ENCODE measurements at regions not wholly inside any gene's neighbourhood (a gene's known extent, or its start where the extent isn't known, plus 50 kb on each side); places are given as distances from the start of the nearest gene placed in this dataset.

DNA sequence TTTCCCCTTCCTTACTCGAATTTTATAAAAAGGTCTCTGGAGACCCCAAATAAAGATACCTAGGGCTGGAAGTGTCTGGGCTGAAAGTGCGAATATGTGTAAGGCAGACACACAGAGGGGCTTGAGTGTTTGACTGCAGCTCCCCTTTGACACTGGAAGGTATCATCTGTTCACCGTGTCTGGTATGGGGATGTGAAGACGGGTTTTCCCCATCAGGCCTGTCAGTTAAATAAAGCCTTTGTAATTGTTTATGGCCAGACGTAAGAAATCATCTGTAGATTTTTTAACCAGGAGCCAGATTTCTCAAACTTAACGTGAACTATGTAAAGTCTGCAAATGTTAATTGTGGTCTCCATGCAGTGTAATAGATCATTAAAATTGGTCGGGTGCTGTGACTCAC is 1173.4 kb downstream of the AMY1C start:
- Histone ChIP-seq H3K23ac (ENCODE audit: insufficient read length, low read depth, low read length) (no peak overlapping the region), H2BK5ac (ENCODE audit: insufficient read length, low read length) (no peak overlapping the region), H3K4ac (ENCODE audit: low read depth, low read length) (no peak overlapping the region), H4K8ac (replicated peaks; ENCODE audit: insufficient read length, low read depth, low read length) (no peak overlapping the region), H2AK5ac (ENCODE audit: insufficient read length, low read length) (no peak overlapping the region), H3K27ac (ENCODE audit: insufficient read length, low read depth, low read length) (no peak overlapping the region), H3K27me3 (ENCODE audit: insufficient read depth, low read length) (no peaks in the 10 kb centered on the region), H4K5ac (ENCODE audit: insufficient read length, low read depth, low read length) (no peak overlapping the region), H2BK12ac (ENCODE audit: insufficient read length, low read depth, low read length) (no peak overlapping the region), H2BK15ac (ENCODE audit: low read depth, low read length) (no peak overlapping the region), H3K56ac (ENCODE audit: insufficient read length, low read depth, low read length) (no peak overlapping the region), H3K79me2 (ENCODE audit: insufficient read depth, low read length) (no peaks in the 10 kb centered on the region), H3K18ac (ENCODE audit: insufficient read length, low read depth, low read length) (no peak overlapping the region), H3K9ac (ENCODE audit: extremely low read depth, insufficient read length, low read length) (no peak overlapping the region), H2BK20ac (ENCODE audit: low read depth, low read length, poor library complexity, severe bottlenecking) (no peak overlapping the region), H4K91ac (ENCODE audit: insufficient read length, low read depth, low read length) (no peak overlapping the region), H3K14ac (ENCODE audit: insufficient read depth, low read length) (no peak overlapping the region), H3K79me1 (ENCODE audit: insufficient read depth, low read depth, low read length, poor library complexity, severe bottlenecking) (no peaks in the 10 kb centered on the region), H3K4me1 (ENCODE audit: insufficient read depth, low read length) (no peaks in the 10 kb centered on the region), H3T11ph (ENCODE audit: low read length) (no peak overlapping the region), H4K20me1 (ENCODE audit: control insufficient read depth, insufficient read depth, insufficient read length) (no peaks in the 10 kb centered on the region), H2AFZ (ENCODE audit: low read length) (no peak overlapping the region), H3K4me2 (ENCODE audit: insufficient read depth, insufficient read length, low read length) (no peak overlapping the region), H3K9me3 (ENCODE audit: control insufficient read depth, low read depth, low read length) (no peaks in the 10 kb centered on the region), H3K23me2 (ENCODE audit: insufficient read length, low read depth, low read length, poor library complexity, severe bottlenecking) (no peaks in the 10 kb centered on the region), H2BK120ac (ENCODE audit: low read depth, low read length, poor library complexity, severe bottlenecking) (no peak overlapping the region)
- Mint-ChIP-seq H3K4me1 (0 out of 4 replicates have a peak, but pooled peaks cover 3 to 7% of the 10 kb centered on the region in 2 experiments), H3K4me3 (no peak overlapping the region), H3K27ac (no peak overlapping the region), H3K27me3 (ENCODE audit: low read depth) (no peaks in the 10 kb centered on the region), H3K36me3 (ENCODE audit: insufficient read depth in 1 of 3, low read depth in 3 of 3) (no peaks in the 10 kb centered on the region), H3K9me3 (no peaks in the 10 kb centered on the region; a peak in 1 of 5 replicates)
- no CpG with 5 or more reads among the region's 7 CpGs for WGBS (ENCODE audit: extremely low coverage, insufficient read length, low lambda C conversion rate)
- TF ChIP-seq, protein P1, sequence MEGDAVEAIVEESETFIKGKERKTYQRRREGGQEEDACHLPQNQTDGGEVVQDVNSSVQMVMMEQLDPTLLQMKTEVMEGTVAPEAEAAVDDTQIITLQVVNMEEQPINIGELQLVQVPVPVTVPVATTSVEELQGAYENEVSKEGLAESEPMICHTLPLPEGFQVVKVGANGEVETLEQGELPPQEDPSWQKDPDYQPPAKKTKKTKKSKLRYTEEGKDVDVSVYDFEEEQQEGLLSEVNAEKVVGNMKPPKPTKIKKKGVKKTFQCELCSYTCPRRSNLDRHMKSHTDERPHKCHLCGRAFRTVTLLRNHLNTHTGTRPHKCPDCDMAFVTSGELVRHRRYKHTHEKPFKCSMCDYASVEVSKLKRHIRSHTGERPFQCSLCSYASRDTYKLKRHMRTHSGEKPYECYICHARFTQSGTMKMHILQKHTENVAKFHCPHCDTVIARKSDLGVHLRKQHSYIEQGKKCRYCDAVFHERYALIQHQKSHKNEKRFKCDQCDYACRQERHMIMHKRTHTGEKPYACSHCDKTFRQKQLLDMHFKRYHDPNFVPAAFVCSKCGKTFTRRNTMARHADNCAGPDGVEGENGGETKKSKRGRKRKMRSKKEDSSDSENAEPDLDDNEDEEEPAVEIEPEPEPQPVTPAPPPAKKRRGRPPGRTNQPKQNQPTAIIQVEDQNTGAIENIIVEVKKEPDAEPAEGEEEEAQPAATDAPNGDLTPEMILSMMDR (conservative IDR thresholded peaks at IDR 0.05) = no peak
- DNase-seq = no peak

Data from H9 (cell line).